K562 (cell line): ENCODE measurements at regions not wholly inside any gene's neighbourhood (a gene's known extent, or its start where the extent isn't known, plus 50 kb on each side); places are given as distances from the start of the nearest gene placed in this dataset.

Experiments
- ELK1 ChIP-seq: sonication (generic); formaldehyde crosslinking; IDR thresholded peaks from 2 replicates; pipeline ENCODE4 v1.8.1; 2022; ENCODE audit warnings: missing genetic modification reagents
- FUS ChIP-seq: fragments of 200-400 bp; formaldehyde crosslinking; optimal IDR thresholded peaks from 2 replicates; pipeline ENCODE3; 2017; ENCODE audit warnings: low read depth, low read length
- HOMEZ ChIP-seq: fragments of 250-450 bp; sonication (Bioruptor Pico); IDR thresholded peaks from 2 replicates; pipeline ENCODE4 v1.4.0; 2020; ENCODE audit warnings: mild to moderate bottlenecking, moderate library complexity
- MCM5 ChIP-seq: fragments of 450-650 bp; IDR thresholded peaks from 2 replicates; pipeline ENCODE4 v1.6.1; 2016; ENCODE audit warnings: low read depth
- PATZ1 ChIP-seq: fragments of 250-450 bp; sonication (Bioruptor Pico); IDR thresholded peaks from 2 replicates; pipeline ENCODE4 v1.5.0; 2020; ENCODE audit warnings: mild to moderate bottlenecking, borderline replicate concordance
- PHF8 ChIP-seq: fragments of 200-600 bp; sonication (generic); IDR thresholded peaks from 2 replicates; pipeline ENCODE4 v1.6.1; 2012; ENCODE audit warnings: mixed run types, mild to moderate bottlenecking, inconsistent platforms, low read length, moderate library complexity, borderline replicate concordance
- SUPT5H ChIP-seq: fragments of 450-650 bp; IDR thresholded peaks from 2 replicates; pipeline ENCODE4 v1.6.1; 2016
- ZBTB40 ChIP-seq, 2 experiments: fragments of 450-650 bp in 1 of 2; sonication (generic) in 1 of 2; formaldehyde crosslinking in 1 of 2; IDR thresholded peaks; 2 replicates each; pipeline versions ENCODE4 v1.7.1 to v1.9.0; 2016 to 2022; ENCODE audit warnings: inconsistent platforms in 1 of 2, mild to moderate bottlenecking in 1 of 2, missing genetic modification reagents in 1 of 2
- ZNF354B ChIP-seq: fragments of 250-450 bp; sonication (Bioruptor Pico); IDR thresholded peaks from 2 replicates; pipeline ENCODE4 v1.4.0; 2020
- ZNF76 ChIP-seq: fragments of 250-450 bp; sonication (Bioruptor Pico); IDR thresholded peaks from 2 replicates; pipeline ENCODE4 v1.4.0; 2020; ENCODE audit warnings: mild to moderate bottlenecking, moderate library complexity, borderline replicate concordance

GRCh38 chr20:39910536-39910935 is 778.5 kb downstream of the MAFB start (continued):
- TF ChIP-seq ZBTB40 (IDR thresholded peaks at IDR 0.05) (no peak), ZBTB40 (CRISPR knock-in tag; IDR thresholded peaks at IDR 0.05) (no peak), FUS (no peak), ZNF354B (CRISPR knock-in tag) (no peak), HOMEZ (CRISPR knock-in tag) (no peak), ELK1 (CRISPR knock-in tag) (no peak), PATZ1 (CRISPR knock-in tag) (no peak), MCM5 (no peak), PHF8 (no peak), SUPT5H (no peak), ZNF76 (no peak)
